Liver (tissue), 8 donors: ENCODE measurements at regions not wholly inside any gene's neighbourhood (a gene's known extent, or its start where the extent isn't known, plus 50 kb on each side); places are given as distances from the start of the nearest gene placed in this dataset.
A peak's percentile ranks its signal among the peaks of the same experiment; 100 is the strongest.

Experiments used
- DNase-seq: peaks from one replicate; pipeline ENCODE4 v3.0.0-alpha.2; 2017; ENCODE audit warnings: low spot score
- H3K27ac ChIP-seq, 2 donors: one replicate each; pipeline ENCODE4 v1.7.0; 2013; ENCODE audit warnings: inconsistent platforms in 2 of 2, low read length in 2 of 2, control low read depth in 1 of 2, low read depth in 1 of 2, mild to moderate bottlenecking in 1 of 2
- H3K27me3 ChIP-seq, 4 donors: one replicate each; pipeline versions ENCODE4 v1.6.1 to v1.7.0; 2013; ENCODE audit warnings: low read length in 3 of 4, inconsistent platforms in 1 of 4, mild to moderate bottlenecking in 1 of 4, moderate library complexity in 1 of 4; ENCODE audit not compliant: control insufficient read depth in 4 of 4, insufficient read depth in 4 of 4
- H3K36me3 ChIP-seq, 4 donors: one replicate each; pipeline versions ENCODE4 v1.6.1 to v1.7.0; 2013; ENCODE audit warnings: low read length in 3 of 4, mild to moderate bottlenecking in 3 of 4, low read depth in 1 of 4, moderate library complexity in 1 of 4; ENCODE audit not compliant: control insufficient read depth in 4 of 4, insufficient read depth in 3 of 4
- H3K4me1 ChIP-seq, 4 donors: one replicate each; pipeline versions ENCODE4 v1.6.1 to v1.7.0; 2013; ENCODE audit warnings: low read length in 3 of 4, mild to moderate bottlenecking in 3 of 4, moderate library complexity in 1 of 4; ENCODE audit not compliant: control insufficient read depth in 4 of 4, insufficient read depth in 4 of 4
- H3K4me3 ChIP-seq, 3 donors: one replicate each; pipeline versions ENCODE4 v1.6.1 to v1.7.0; 2013; ENCODE audit warnings: low read length in 3 of 3, control low read depth in 1 of 3, low read depth in 1 of 3, mild to moderate bottlenecking in 1 of 3
- H3K9ac ChIP-seq, 2 donors: one replicate each; pipeline ENCODE4 v1.7.0; 2013; ENCODE audit warnings: low read length in 2 of 2, mild to moderate bottlenecking in 2 of 2, moderate library complexity in 2 of 2, control low read depth in 1 of 2, low read depth in 1 of 2
- H3K9me3 ChIP-seq, 4 donors: one replicate each; pipeline versions ENCODE4 v1.6.1 to v1.7.0; 2013; ENCODE audit warnings: low read length in 3 of 4; ENCODE audit not compliant: control insufficient read depth in 4 of 4
- ATF3 ChIP-seq: IDR thresholded peaks from 2 replicates; pipeline ENCODE4 v1.6.1; 2016; ENCODE audit warnings: antibody characterized with exemption
- CTCF ChIP-seq: fragments of 150-350 bp; IDR thresholded peaks from 2 replicates; pipeline ENCODE4 v1.5.1; 2017; ENCODE audit warnings: improper control_type of control experiment, low read depth, low read length; ENCODE audit not compliant: missing input control
- EGR1 ChIP-seq, 2 donors: IDR thresholded peaks; 2 replicates each; pipeline ENCODE4 v1.6.1; 2016 to 2018; ENCODE audit warnings: antibody characterized with exemption in 2 of 2, low read depth in 2 of 2
- FOXA2 ChIP-seq: IDR thresholded peaks from 2 replicates; pipeline ENCODE4 v1.6.1; 2016; ENCODE audit warnings: antibody characterized with exemption
- HNF4A ChIP-seq, 2 donors: conservative IDR thresholded peaks; 2 replicates each; pipeline ENCODE4 v1.6.1; 2016; ENCODE audit warnings: antibody characterized with exemption in 2 of 2, mild to moderate bottlenecking in 2 of 2
- HNF4G ChIP-seq: IDR thresholded peaks from 2 replicates; pipeline ENCODE4 v1.6.1; 2016; ENCODE audit warnings: antibody characterized with exemption
- JUND ChIP-seq, 2 donors: IDR thresholded peaks; 2 replicates each; pipeline ENCODE4 v1.6.1; 2016; ENCODE audit warnings: antibody characterized with exemption in 2 of 2
- MAX ChIP-seq: IDR thresholded peaks from 2 replicates; pipeline ENCODE4 v1.6.1; 2016; ENCODE audit warnings: antibody characterized with exemption
- NR2F2 ChIP-seq: IDR thresholded peaks from 2 replicates; pipeline ENCODE4 v1.6.1; 2016; ENCODE audit warnings: antibody characterized with exemption
- RAD21 ChIP-seq, 2 donors: IDR thresholded peaks; 2 replicates each; pipeline ENCODE4 v1.6.1; 2016; ENCODE audit warnings: antibody characterized with exemption in 2 of 2, mild to moderate bottlenecking in 2 of 2
- REST ChIP-seq: IDR thresholded peaks from 2 replicates; pipeline ENCODE4 v1.6.1; 2016; ENCODE audit warnings: antibody characterized with exemption, mild to moderate bottlenecking
- RXRA ChIP-seq, 2 donors: IDR thresholded peaks; 2 replicates each; pipeline ENCODE4 v1.6.1; 2017 to 2018; ENCODE audit warnings: antibody characterized with exemption in 2 of 2, mild to moderate bottlenecking in 1 of 2
- SP1 ChIP-seq: IDR thresholded peaks from 2 replicates; pipeline ENCODE4 v1.6.1; 2018; ENCODE audit warnings: antibody characterized with exemption, mild to moderate bottlenecking
- TAF1 ChIP-seq: conservative IDR thresholded peaks from 2 replicates; pipeline ENCODE4 v1.6.1; 2016; ENCODE audit warnings: antibody characterized with exemption, mild to moderate bottlenecking
- ZBTB33 ChIP-seq: IDR thresholded peaks from 2 replicates; pipeline ENCODE4 v1.6.1; 2016; ENCODE audit warnings: antibody characterized with exemption
- WGBS: extraction: QIAGEN DNeasy Blood & Tissue Kit; methylation state at CpG from one replicate; pipeline ENCODE4 v1.1.7; 2013; 5-methylcytosine and 5-hydroxymethylcytosine counted together
- donor health status: healthy.
- donor health status: healthy.
- donor health status: healthy.
- donor health status: healthy.
- donor health status: healthy.

GRCh38 chrX:20355187-20355586, 88.5 kb upstream of the RPS6KA3 start:
- 45% methylated on average over 7 of the region's 7 CpGs for WGBS
- Histone ChIP-seq H3K9me3 (no peaks in the 10 kb centered on the region), H3K36me3 (no peaks in the 10 kb centered on the region), H3K4me1 (no peaks in the 10 kb centered on the region), H3K27ac (no peak overlapping the region), H3K9ac (no peak overlapping the region), H3K4me3 (no peak overlapping the region), H3K27me3 (peaks cover 0 to 6% (median 0%) of the 10 kb centered on the region in 4 donors)
- DNase-seq = no peak
- TF ChIP-seq HNF4A (conservative IDR thresholded peaks at IDR 0.05) (peak; percentile 49 to 63), ATF3 (no peak)

- no peaks in the 10 kb centered on the region for H3K9me3 ChIP-seq
- no peak for DNase-seq
- H3K4me1 ChIP-seq = no peaks in the 10 kb centered on the region
- H3K9ac ChIP-seq = no peak overlapping the region
- peaks cover 0 to 6% (median 0%) of the 10 kb centered on the region in 4 donors for H3K27me3 ChIP-seq
- WGBS = 96% methylated on average over 5 of the region's 5 CpGs
- no peaks in the 10 kb centered on the region for H3K36me3 ChIP-seq
- no peak overlapping the region for H3K4me3 ChIP-seq
- TF ChIP-seq RAD21 (IDR thresholded peaks at IDR 0.05) = no peak
- no peak for TF ChIP-seq ZBTB33
- TF ChIP-seq MAX = no peak
- TF ChIP-seq SP1 = no peak
- no peak for TF ChIP-seq JUND (IDR thresholded peaks at IDR 0.05)
- TF ChIP-seq CTCF = no peak
- TF ChIP-seq TAF1 = no peak
- TF ChIP-seq HNF4G = no peak
- no peak overlapping the region for H3K27ac ChIP-seq
Measured at GRCh38 chrX:20354505-20354904, 87.8 kb upstream of the RPS6KA3 start.

GRCh38 chrX:20352935-20353336, 86.2 kb upstream of the RPS6KA3 start:
- WGBS = 93% methylated on average over 3 of the region's 3 CpGs
- H3K9me3 ChIP-seq = no peaks in the 10 kb centered on the region
- no peak for TF ChIP-seq ZBTB33
- no peak for TF ChIP-seq ATF3
- TF ChIP-seq REST = no peak
- TF ChIP-seq HNF4G = no peak
- TF ChIP-seq JUND (IDR thresholded peaks at IDR 0.05) = no peak
- no peak for TF ChIP-seq FOXA2
- TF ChIP-seq TAF1 = no peak
- no peak for TF ChIP-seq RXRA (IDR thresholded peaks at IDR 0.05)
- TF ChIP-seq SP1 = no peak
- no peak for TF ChIP-seq CTCF
- no peak for TF ChIP-seq EGR1 (IDR thresholded peaks at IDR 0.05; ENCODE audit: low read depth in 2 of 2)
- TF ChIP-seq NR2F2 = no peak

More at GRCh38 chrX:20352935-20353336, 86.2 kb upstream of the RPS6KA3 start:
- Histone ChIP-seq H3K9ac (no peak overlapping the region), H3K36me3 (no peaks in the 10 kb centered on the region), H3K27ac (no peak overlapping the region), H3K4me1 (no peaks in the 10 kb centered on the region), H3K4me3 (no peak overlapping the region), H3K27me3 (peaks cover 0 to 6% (median 0%) of the 10 kb centered on the region in 4 donors)
- no peak for DNase-seq
